ENCODE measurements at regions not wholly inside any gene's neighbourhood (a gene's known extent, or its start where the extent isn't known, plus 50 kb on each side); places are given as distances from the start of the nearest gene placed in this dataset.

DNA sequence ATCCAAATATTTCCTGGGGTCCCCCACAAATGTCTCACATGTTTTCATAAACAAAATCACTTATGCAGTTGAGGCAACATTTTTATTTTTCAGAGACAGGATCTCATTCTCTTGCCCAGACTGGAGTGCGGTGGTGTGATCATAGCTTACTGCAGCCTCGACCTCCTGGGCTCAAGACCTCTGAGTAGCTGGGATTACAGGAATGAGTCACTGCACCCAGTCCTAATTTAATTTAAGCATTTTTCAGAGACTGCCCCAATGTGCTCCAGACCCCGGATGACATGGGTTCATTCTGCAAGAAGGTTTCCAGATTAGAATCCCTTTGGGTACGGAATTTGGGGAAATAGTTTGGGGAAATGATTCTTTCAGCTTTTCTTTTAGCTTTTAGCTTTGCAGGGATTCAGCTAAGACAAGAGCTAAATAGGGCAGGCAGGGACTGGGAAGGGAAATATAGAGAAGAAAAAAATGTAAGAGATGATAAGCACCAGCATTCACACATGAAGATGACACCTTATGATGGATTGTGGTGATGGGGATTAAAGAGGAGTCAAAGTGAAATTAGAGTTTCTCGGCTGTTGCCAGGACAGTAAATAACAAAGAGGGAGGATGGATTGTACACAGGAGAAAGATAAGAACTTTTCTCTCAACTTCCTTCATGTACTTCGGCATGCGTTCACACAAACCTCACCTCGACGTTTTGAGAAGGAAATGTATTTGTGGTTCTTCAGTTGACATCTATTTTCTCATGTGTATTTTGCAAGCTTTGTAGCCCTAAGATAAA is 169.4 kb upstream of the TAB2 start:
- no peak for DNase-seq (ENCODE audit: low spot score)
- no peaks in the 10 kb centered on the region for H3K4me1 Mint-ChIP-seq
- H3K4me2 ChIP-seq, result no peak overlapping the region
- H4K20me1 ChIP-seq (replicated peaks; ENCODE audit: insufficient read depth), result no peaks in the 10 kb centered on the region
- no peaks in the 10 kb centered on the region for H3K27me3 Mint-ChIP-seq (ENCODE audit: insufficient read depth, low read depth, poor library complexity)
- no peaks in the 10 kb centered on the region; the same call in 2 of the 3 replicates for H3K9me3 Mint-ChIP-seq
- H3F3A ChIP-seq (replicated peaks; ENCODE audit: low read depth), result no peaks in the 10 kb centered on the region
- no peak overlapping the region for H3K4me3 Mint-ChIP-seq
- no peaks in the 10 kb centered on the region for H3K36me3 ChIP-seq (ENCODE audit: insufficient read depth)
- no peak overlapping the region for H3K27ac ChIP-seq (ENCODE audit: low read depth)
- H3K27ac Mint-ChIP-seq, result no peak overlapping the region
- H3K9me2 ChIP-seq (ENCODE audit: insufficient read depth), result peaks cover 14% of the 10 kb centered on the region; the same call in 1 of the 2 replicates
- H3K36me3 Mint-ChIP-seq (ENCODE audit: low read depth), result no peaks in the 10 kb centered on the region
- H2AFZ ChIP-seq, result no peak overlapping the region
- H3K27me3 ChIP-seq (ENCODE audit: insufficient read depth), result no peaks in the 10 kb centered on the region
- ATAC-seq, result no peak
- no peak overlapping the region for H3K4me3 ChIP-seq
- no peaks in the 10 kb centered on the region for H3K79me2 ChIP-seq (replicated peaks; ENCODE audit: insufficient read depth)
- no peaks in the 10 kb centered on the region for H3K4me1 ChIP-seq (ENCODE audit: insufficient read depth)
- no peak for TF ChIP-seq STAT1 (IDR thresholded peaks at IDR 0.05; ENCODE audit: unreplicated experiment)
- no peak for TF ChIP-seq EZH2phosphoT487 (IDR thresholded peaks at IDR 0.05; ENCODE audit: unreplicated experiment)
- no peak for TF ChIP-seq ZNF331 (CRISPR knock-in tag; IDR thresholded peaks at IDR 0.05; ENCODE audit: low read depth)
- TF ChIP-seq, protein P1, sequence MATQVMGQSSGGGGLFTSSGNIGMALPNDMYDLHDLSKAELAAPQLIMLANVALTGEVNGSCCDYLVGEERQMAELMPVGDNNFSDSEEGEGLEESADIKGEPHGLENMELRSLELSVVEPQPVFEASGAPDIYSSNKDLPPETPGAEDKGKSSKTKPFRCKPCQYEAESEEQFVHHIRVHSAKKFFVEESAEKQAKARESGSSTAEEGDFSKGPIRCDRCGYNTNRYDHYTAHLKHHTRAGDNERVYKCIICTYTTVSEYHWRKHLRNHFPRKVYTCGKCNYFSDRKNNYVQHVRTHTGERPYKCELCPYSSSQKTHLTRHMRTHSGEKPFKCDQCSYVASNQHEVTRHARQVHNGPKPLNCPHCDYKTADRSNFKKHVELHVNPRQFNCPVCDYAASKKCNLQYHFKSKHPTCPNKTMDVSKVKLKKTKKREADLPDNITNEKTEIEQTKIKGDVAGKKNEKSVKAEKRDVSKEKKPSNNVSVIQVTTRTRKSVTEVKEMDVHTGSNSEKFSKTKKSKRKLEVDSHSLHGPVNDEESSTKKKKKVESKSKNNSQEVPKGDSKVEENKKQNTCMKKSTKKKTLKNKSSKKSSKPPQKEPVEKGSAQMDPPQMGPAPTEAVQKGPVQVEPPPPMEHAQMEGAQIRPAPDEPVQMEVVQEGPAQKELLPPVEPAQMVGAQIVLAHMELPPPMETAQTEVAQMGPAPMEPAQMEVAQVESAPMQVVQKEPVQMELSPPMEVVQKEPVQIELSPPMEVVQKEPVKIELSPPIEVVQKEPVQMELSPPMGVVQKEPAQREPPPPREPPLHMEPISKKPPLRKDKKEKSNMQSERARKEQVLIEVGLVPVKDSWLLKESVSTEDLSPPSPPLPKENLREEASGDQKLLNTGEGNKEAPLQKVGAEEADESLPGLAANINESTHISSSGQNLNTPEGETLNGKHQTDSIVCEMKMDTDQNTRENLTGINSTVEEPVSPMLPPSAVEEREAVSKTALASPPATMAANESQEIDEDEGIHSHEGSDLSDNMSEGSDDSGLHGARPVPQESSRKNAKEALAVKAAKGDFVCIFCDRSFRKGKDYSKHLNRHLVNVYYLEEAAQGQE (IDR thresholded peaks at IDR 0.05; ENCODE audit: unreplicated experiment), result no peak
- TF ChIP-seq, protein P2, sequence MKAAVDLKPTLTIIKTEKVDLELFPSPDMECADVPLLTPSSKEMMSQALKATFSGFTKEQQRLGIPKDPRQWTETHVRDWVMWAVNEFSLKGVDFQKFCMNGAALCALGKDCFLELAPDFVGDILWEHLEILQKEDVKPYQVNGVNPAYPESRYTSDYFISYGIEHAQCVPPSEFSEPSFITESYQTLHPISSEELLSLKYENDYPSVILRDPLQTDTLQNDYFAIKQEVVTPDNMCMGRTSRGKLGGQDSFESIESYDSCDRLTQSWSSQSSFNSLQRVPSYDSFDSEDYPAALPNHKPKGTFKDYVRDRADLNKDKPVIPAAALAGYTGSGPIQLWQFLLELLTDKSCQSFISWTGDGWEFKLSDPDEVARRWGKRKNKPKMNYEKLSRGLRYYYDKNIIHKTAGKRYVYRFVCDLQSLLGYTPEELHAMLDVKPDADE (IDR thresholded peaks at IDR 0.05), result no peak
- no peak for TF ChIP-seq JUNB (IDR thresholded peaks at IDR 0.05; ENCODE audit: unreplicated experiment)
- TF ChIP-seq ZNF462 (CRISPR knock-in tag; IDR thresholded peaks at IDR 0.05), result no peak
- no peak for TF ChIP-seq ZNF114 (CRISPR knock-in tag; IDR thresholded peaks at IDR 0.05)
